DOHH2 (cell line): ENCODE measurements at regions not wholly inside any gene's neighbourhood (a gene's known extent, or its start where the extent isn't known, plus 50 kb on each side); places are given as distances from the start of the nearest gene placed in this dataset.

ENCODE experiments used
- EZH2phosphoT487 ChIP-seq: fragments of 200-600 bp; sonication (generic); IDR thresholded peaks from 2 replicates; pipeline ENCODE4 v1.6.1; 2017; ENCODE audit warnings: borderline replicate concordance, mild to moderate bottlenecking, antibody characterized with exemption, low read length, moderate library complexity, mixed read lengths
- TF ChIP-seq, protein P1 (sequence below): fragments of 200-600 bp; sonication (generic); IDR thresholded peaks from one replicate; pipeline ENCODE4 v1.5.1; 2014; ENCODE audit warnings: antibody characterized with exemption, mild to moderate bottlenecking, low read depth, low read length; ENCODE audit not compliant: poor library complexity, severe bottlenecking

DNA sequence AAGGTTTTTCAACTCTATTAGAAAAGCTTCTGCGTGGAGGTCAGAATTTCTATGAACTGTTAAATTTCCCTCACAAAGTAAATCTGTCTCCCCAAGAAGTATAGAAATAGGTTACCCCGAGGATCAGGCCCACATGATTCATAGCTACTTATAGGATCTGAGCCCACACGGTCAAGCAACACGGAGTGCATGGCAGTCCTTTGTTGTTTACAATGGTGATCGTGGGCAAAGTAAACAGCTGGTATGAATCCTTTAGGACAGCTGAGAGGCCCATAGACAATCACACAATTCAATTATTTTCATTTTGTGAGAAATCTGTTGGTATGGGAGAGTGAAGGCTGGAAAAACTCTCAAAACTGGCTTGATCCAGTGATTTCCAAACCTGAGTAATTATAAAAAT, 58.9 kb upstream of the RCOR3 start:
- TF ChIP-seq, protein P1, sequence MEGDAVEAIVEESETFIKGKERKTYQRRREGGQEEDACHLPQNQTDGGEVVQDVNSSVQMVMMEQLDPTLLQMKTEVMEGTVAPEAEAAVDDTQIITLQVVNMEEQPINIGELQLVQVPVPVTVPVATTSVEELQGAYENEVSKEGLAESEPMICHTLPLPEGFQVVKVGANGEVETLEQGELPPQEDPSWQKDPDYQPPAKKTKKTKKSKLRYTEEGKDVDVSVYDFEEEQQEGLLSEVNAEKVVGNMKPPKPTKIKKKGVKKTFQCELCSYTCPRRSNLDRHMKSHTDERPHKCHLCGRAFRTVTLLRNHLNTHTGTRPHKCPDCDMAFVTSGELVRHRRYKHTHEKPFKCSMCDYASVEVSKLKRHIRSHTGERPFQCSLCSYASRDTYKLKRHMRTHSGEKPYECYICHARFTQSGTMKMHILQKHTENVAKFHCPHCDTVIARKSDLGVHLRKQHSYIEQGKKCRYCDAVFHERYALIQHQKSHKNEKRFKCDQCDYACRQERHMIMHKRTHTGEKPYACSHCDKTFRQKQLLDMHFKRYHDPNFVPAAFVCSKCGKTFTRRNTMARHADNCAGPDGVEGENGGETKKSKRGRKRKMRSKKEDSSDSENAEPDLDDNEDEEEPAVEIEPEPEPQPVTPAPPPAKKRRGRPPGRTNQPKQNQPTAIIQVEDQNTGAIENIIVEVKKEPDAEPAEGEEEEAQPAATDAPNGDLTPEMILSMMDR: no peak
- no peak for TF ChIP-seq EZH2phosphoT487
